Stimulated activated CD8-positive, alpha-beta memory T cell treated with anti-CD3 and anti-CD28 coated beads, Interleukin-12 subunit alpha, Interleukin-12 subunit beta, amount 100 ng/mL, for 4 hours (primary cell): ENCODE measurements at regions not wholly inside any gene's neighbourhood (a gene's known extent, or its start where the extent isn't known, plus 50 kb on each side); places are given as distances from the start of the nearest gene placed in this dataset.

Experiments
- DNase-seq: peaks from one replicate; pipeline ENCODE4 v3.0.0-alpha.2; 2020; ENCODE audit warnings: low read depth

DNA sequence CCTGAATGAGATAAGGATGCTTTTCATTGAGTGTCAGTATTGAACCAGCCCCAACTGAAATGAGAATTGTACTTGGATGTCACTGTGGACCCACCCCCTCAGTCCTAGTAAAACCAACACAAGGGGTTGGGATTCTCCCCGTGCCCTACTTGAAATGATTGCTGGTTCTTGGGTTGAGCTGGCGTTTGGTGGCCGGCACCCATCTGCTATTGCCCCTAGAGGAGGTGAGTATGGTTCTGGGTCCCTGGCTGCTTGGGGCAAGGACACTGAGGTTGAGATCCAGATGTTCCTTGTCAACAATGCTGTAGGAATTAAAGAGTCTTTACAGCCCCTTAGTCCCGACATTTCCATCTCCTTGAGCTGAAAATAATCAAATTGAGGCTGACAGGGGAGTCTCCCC is 170.0 kb upstream of the ZNF32 start:
- no peak for DNase-seq

DNA sequence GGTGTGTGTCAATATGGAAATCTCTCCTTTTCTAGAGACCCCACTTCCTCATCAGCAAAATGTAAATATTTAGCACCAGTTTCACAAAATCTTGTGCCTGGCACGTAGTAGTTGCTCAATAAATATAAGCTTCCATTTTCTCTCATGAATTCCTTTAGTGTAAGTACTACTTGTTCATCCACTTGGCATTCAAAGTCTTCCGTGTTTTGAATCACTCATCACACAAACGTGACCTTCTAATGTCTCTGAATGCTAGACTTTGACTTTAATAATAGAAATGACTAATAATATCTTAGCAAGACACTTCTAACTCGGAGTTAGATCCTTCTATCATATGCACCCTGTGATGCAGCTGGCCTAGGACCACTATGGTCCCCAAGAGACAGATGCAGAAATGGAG is 168.7 kb upstream of the ZNF32 start:
- DNase-seq: no peak

GRCh38 chr10:43816351-43817321 is 168.0 kb upstream of the ZNF32 start:
- DNase-seq: peak; percentile 53

GRCh38 chr10:43815181-43815885 is 166.7 kb upstream of the ZNF32 start:
- no peak for DNase-seq

DNA sequence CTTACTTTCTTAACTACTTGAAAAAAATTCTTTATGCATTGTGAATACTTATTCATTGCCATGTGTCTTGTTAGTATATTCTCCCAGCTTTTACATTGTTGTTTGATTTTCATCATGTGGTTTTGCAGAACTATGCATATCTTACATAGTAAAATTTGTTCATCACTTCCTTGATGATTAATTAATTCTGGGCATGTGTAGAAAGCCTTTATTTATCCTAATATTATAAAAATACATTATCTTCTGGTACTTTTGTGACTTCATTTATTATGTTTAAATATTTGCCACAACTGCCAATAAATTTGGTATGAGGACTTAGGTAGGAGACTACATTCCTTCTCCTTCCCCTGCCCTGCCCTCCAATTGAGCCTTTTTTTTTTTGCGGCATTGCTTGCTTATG is 166.0 kb upstream of the ZNF32 start:
- no peak for DNase-seq

- no peak for DNase-seq
Observed at GRCh38 chr10:43811871-43812270, 163.2 kb upstream of the ZNF32 start.

GRCh38 chr10:43809211-43809930 is 160.7 kb upstream of the ZNF32 start:
- no peak for DNase-seq

DNA sequence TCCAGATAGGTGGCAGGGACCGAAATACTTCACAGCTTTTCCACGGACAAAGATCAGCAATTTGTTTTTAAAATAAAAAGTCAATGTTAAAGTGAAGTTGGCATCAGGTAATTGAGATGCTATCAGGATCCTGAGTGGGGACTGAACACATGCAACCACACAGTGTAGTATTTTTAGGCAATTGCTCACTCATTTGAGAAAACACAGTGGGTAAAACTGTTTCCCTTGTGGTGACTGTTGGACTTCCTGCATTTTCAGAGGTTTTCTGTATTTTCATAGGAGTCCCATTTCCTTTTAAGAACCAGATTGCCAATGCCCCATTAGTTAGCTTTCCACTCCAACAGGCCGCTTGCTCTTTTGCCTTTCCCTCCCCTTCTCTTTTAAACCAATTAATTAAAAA is 159.5 kb upstream of the ZNF32 start:
- no peak for DNase-seq

DNA sequence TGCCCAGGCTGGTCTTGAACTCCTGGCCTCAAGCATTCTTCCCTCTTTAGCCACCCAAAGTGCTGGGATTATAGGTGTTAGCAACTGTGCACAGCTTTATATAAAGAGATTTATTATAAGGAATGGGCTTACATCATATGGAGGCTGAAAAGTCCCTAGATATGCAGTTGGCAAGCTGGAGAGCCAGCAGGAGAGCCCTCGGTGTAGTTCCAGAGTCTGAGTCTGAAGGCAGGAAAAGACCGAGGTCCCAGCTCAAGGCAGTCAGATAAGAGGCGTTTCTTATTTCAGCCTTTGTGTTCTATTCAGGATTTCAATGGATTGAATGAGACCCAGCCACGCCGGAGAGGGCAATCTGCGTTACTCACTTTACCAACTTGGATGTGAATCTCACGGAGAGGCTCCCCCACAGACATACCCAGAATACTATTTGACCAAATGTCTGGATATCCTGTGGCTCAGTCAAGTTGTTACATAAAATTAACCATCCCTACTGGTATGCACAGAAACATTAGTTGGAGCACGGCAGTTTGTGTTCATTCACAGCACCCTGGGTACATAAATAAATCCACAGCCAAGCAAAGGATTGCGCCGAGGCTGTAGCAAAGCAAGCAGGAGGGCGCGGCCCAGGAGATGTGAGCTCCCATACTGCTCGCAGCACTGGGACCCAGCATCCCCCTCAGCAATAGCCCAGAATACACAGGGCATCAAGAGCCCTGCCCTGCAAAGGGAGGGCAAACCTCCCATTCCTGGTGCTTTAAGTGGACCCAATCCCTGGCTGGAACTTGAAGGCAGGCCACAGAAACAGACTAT is 158.4 kb upstream of the ZNF32 start:
- no peak for DNase-seq

GRCh38 chr10:43803791-43804190 is 155.1 kb upstream of the ZNF32 start:
- DNase-seq: no peak

- no peak for DNase-seq
Observed at GRCh38 chr10:43802988-43803696, 154.5 kb upstream of the ZNF32 start.

DNA sequence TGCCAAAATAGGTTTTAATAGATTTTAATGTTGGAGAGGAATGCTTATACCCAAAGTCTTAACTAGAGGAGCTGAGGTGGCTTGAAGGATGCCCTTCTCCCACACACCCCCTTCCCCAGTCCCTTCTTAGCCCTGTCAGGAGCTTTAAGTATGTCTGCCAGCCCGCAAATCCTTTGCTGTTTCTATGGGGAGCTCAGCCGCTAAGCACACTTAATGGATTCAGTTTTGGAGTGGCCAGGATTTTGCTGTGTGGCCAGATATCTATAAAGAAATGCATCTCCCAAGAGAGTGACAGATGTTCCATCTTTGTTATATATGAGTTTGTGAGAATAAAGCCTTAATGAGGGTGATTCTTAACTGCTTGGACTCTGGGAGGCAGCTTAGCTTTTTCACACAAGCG is 152.9 kb upstream of the ZNF32 start:
- DNase-seq: no peak

DNA sequence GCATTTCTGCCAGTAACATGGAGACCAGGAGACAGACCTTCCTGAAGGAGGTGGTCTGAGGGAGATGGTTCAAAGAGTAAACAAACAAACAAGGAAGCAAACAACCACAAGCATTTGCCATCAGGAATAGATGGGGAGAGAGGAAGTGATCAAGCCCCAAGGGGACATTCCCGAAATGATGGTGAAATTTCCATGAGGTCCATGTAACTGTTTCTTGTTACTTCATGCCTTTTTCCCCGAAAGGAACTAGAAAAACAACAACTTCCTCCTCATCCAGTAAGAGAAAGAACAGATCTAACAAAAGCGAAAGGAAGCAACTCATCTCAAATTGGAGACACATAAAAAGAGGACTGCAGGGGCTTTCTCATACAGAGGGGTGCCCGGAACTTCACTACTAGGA is 152.5 kb upstream of the ZNF32 start:
- DNase-seq: no peak

DNA sequence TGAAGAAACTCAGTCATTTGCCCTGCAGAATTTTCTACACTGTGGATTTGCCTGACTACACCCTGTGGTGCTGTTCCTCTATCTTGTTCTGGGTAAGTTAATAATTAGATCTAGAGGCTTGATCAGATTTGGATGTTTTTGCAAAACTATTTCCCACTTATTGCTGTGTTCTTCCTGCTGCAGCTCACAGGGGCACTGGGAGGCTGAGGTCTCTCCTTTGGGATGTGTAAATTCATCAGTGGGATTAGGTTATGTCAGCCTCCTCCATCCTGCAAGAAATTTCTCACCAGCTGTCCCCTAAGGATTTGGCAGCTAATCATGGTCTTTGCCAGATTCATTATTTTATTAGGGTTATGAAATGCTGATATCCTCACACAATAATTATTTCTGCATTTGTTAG is 148.1 kb upstream of the ZNF32 start:
- no peak for DNase-seq

- DNase-seq: no peak
Observed at GRCh38 chr10:43795639-43796038, 147.0 kb upstream of the ZNF32 start.

DNA sequence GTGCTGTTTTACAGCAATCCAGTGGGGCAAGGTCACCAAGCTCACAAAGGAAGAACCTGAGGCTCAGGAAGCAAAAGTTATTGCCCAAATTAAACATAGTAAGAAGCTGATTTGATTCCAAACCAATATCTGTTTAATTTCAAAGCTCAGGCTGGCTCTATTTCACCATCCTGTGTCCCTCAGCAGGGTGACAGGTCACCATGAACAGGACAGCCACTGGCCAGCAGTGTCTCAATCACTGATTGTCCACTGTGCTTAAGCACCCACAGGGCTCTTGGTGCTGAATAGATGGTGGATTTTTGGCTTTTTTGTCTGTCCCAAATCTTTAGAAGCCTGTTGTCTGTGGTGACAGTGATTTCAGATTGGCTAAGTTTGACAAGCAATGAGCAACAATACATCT is 146.4 kb upstream of the ZNF32 start:
- DNase-seq: no peak

- no peak for DNase-seq
Observed at GRCh38 chr10:43794181-43794815, 145.6 kb upstream of the ZNF32 start.

GRCh38 chr10:43793704-43794103 is 145.0 kb upstream of the ZNF32 start:
- DNase-seq: no peak

GRCh38 chr10:43790147-43790546 is 141.5 kb upstream of the ZNF32 start:
- no peak for DNase-seq

- DNase-seq: no peak
Observed at GRCh38 chr10:43785252-43785651, 136.6 kb upstream of the ZNF32 start.

DNA sequence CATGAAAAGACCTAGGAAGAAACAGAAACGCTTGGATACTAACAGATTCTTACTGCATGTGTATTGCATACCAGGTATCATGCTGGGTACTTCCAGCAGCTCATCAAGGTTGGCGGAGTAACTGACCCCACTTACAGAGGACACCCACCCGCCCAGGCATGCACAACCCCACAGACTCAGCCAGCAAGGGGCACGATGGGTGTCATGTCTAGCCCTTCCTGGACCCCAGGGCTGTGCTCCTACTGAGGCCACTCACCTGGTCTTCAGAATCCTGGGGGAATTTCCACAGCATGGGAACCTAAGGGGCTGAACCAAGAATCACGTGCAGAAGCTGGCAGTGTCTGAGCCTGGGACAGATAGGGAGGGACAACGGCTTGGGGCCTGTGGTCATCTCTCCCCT is 134.1 kb upstream of the ZNF32 start:
- DNase-seq: no peak
